Progenitor cell of endocrine pancreas (in vitro differentiated cells): ENCODE measurements at regions not wholly inside any gene's neighbourhood (a gene's known extent, or its start where the extent isn't known, plus 50 kb on each side); places are given as distances from the start of the nearest gene placed in this dataset.

Experiments used
- DNase-seq: peaks from one replicate; pipeline ENCODE4 v3.0.0; 2021; ENCODE audit warnings: low spot score; ENCODE audit not compliant: unreplicated experiment
- H3K27ac Mint-ChIP-seq: 2 replicates; pipeline ENCODE4 v1.8.0; 2021; ENCODE audit warnings: mild to moderate bottlenecking, moderate library complexity, mixed read lengths
- H3K27me3 Mint-ChIP-seq: 2 replicates; pipeline ENCODE4 v1.8.0; 2021; ENCODE audit warnings: mixed read lengths
- H3K36me3 Mint-ChIP-seq: 2 replicates; pipeline ENCODE4 v1.8.0; 2022; ENCODE audit warnings: mixed read lengths; ENCODE audit not compliant: insufficient read depth
- H3K4me1 Mint-ChIP-seq: 2 replicates; pipeline ENCODE4 v1.8.0; 2021; ENCODE audit warnings: low read depth, mixed read lengths
- H3K4me3 Mint-ChIP-seq: 2 replicates; pipeline ENCODE4 v1.8.0; 2021; ENCODE audit warnings: low read depth, mild to moderate bottlenecking, moderate library complexity, mixed read lengths
- H3K9me3 Mint-ChIP-seq: 2 replicates; pipeline ENCODE4 v1.8.0; 2021; ENCODE audit warnings: low read depth, mixed read lengths
- TF ChIP-seq, protein P1 (sequence below): fragments of 200-600 bp; sonication (generic); IDR thresholded peaks from one replicate; pipeline ENCODE4 v1.5.0; 2021; ENCODE audit warnings: antibody characterized with exemption, mild to moderate bottlenecking; ENCODE audit not compliant: unreplicated experiment

DNA sequence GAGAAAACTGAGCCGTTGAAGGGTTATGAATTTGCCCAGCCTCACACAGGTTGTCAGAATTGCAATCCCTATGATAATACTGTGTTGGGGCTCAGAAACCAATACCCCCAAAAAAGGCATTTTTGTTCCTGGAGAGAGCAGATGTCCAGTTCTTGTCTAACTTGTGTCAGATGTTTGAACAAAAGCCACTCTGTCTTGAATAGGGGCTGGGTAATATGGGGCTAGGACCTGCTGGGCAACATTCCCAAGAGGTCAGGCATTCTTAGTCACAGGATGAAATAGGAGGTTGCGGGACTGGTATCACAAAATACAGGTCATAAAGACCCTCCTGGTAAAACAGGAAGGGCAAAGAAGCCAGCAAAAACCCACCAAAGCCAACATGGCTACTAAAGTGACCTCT, 482.1 kb downstream of the IPMK start:
- no peak overlapping the region for H3K4me3 Mint-ChIP-seq
- H3K27me3 Mint-ChIP-seq = no peaks in the 10 kb centered on the region
- no peak for DNase-seq
- TF ChIP-seq, protein P1, sequence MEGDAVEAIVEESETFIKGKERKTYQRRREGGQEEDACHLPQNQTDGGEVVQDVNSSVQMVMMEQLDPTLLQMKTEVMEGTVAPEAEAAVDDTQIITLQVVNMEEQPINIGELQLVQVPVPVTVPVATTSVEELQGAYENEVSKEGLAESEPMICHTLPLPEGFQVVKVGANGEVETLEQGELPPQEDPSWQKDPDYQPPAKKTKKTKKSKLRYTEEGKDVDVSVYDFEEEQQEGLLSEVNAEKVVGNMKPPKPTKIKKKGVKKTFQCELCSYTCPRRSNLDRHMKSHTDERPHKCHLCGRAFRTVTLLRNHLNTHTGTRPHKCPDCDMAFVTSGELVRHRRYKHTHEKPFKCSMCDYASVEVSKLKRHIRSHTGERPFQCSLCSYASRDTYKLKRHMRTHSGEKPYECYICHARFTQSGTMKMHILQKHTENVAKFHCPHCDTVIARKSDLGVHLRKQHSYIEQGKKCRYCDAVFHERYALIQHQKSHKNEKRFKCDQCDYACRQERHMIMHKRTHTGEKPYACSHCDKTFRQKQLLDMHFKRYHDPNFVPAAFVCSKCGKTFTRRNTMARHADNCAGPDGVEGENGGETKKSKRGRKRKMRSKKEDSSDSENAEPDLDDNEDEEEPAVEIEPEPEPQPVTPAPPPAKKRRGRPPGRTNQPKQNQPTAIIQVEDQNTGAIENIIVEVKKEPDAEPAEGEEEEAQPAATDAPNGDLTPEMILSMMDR = no peak
- H3K36me3 Mint-ChIP-seq = no peaks in the 10 kb centered on the region
- H3K4me1 Mint-ChIP-seq = peaks cover 7% of the 10 kb centered on the region
- H3K27ac Mint-ChIP-seq = no peak overlapping the region
- H3K9me3 Mint-ChIP-seq = peaks cover 5% of the 10 kb centered on the region

GRCh38 chr10:57785068-57785467, 482.6 kb downstream of the IPMK start:
- Mint-ChIP-seq H3K36me3 (no peaks in the 10 kb centered on the region), H3K4me3 (no peak overlapping the region), H3K27me3 (no peaks in the 10 kb centered on the region), H3K4me1 (peaks cover 7% of the 10 kb centered on the region), H3K9me3 (peaks cover 8% of the 10 kb centered on the region), H3K27ac (no peak overlapping the region)
- DNase-seq = no peak
- TF ChIP-seq, protein P1 = no peak

- Mint-ChIP-seq H3K9me3 (peaks cover 15% of the 10 kb centered on the region), H3K27me3 (no peaks in the 10 kb centered on the region), H3K36me3 (no peaks in the 10 kb centered on the region), H3K4me1 (no peaks in the 10 kb centered on the region), H3K27ac (no peak overlapping the region), H3K4me3 (no peak overlapping the region)
- TF ChIP-seq, protein P1 = no peak
- DNase-seq = no peak
Measured at GRCh38 chr10:57776688-57777432, 490.8 kb downstream of the IPMK start.

GRCh38 chr10:57775250-57775649, 492.4 kb downstream of the IPMK start:
- DNase-seq = no peak
- Mint-ChIP-seq H3K27me3 (no peaks in the 10 kb centered on the region), H3K36me3 (no peaks in the 10 kb centered on the region), H3K27ac (no peak overlapping the region), H3K9me3 (peaks cover 13% of the 10 kb centered on the region), H3K4me1 (no peaks in the 10 kb centered on the region), H3K4me3 (no peak overlapping the region)
- TF ChIP-seq, protein P1 = no peak

GRCh38 chr10:57769298-57769697, 498.4 kb downstream of the IPMK start:
- DNase-seq = no peak
- H3K27me3 Mint-ChIP-seq = no peaks in the 10 kb centered on the region
- peaks cover 21% of the 10 kb centered on the region for H3K9me3 Mint-ChIP-seq
- no peak overlapping the region for H3K27ac Mint-ChIP-seq
- no peaks in the 10 kb centered on the region for H3K36me3 Mint-ChIP-seq
- no peak overlapping the region for H3K4me3 Mint-ChIP-seq
- no peaks in the 10 kb centered on the region for H3K4me1 Mint-ChIP-seq
- TF ChIP-seq, protein P1 = no peak
